GM21360 (cell line): ENCODE measurements at regions not wholly inside any gene's neighbourhood (a gene's known extent, or its start where the extent isn't known, plus 50 kb on each side); places are given as distances from the start of the nearest gene placed in this dataset.
"Not testable (repeated sequence)": the region's sequence is repeated elsewhere in the genome, so short reads cannot be mapped to it uniquely, and the experiment has no call there.

ENCODE experiments used
- ATAC-seq: cut with Tn5 transposase; IDR thresholded peaks from one replicate; pipeline ENCODE4 v1.9.1; 2021; ENCODE audit warnings: mild to moderate bottlenecking, moderate library complexity; ENCODE audit not compliant: unreplicated experiment

DNA sequence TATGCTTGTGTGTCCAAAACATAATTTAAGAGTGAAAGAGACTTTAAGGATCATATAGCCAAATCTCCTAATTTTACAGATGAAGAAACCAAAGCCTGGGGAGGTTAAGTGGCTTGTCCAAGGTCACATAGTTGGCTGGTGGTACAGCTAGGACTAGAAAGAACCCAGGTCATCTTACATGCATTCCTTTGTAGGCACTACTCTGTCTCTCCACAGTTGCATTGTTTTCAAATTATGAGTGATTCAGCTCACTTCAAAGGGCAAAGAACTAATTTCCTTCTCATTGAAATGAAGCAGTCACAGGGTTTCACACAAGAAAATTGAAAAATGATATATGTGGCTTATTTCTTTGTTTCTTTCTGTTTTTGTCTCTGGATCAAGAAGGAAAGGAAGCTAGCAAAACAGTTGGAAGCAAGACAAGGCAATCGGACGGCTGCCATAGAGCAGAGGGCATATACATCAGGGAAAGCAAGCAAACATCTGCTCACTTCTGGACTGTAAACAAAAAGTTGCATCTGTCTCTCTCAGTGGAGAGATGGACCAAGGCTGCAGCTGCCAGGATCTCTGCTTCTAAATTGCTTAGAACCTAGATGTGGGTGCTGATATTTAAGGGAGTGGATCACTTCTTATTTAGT, 107.5 kb upstream of the AMOT start:
- no peak for ATAC-seq

DNA sequence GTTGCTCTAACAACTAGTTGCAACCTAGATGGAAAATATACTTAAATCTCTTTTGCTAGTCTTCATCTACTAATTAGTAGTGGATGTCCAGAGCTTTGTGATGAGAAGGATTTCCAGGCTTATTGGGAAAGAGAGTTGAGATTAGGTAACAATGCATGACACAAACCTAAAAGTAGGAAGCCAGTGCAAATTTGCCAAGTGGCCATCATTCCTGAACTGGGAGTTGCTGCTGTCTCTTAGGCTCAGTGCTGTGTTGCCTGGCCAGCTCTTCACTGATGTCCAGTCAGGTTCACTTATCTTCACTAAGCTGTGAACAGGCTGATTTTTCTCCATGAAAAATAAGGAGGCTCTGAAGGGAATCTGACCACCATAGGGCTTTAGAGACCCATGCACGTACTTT, 105.6 kb upstream of the AMOT start:
- ATAC-seq = no peak

DNA sequence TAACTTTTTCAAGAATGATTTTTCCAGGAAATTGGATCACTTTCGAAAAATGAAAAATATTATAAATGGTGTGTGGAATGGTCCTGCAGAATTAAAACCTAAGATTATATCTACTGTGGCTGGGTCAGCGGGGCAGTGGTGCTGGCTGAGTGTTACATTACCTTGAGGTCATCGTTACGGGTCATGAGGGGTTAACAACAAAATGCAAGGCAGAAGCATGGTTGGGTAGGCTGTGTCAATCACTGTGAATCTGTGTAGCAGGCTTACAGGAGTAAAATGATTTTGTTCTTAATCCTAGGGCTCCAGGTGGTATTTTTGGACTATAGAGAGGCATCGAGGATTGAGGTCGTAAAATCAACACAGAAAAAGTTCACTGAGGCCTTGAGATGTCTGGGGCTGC, 105.2 kb upstream of the AMOT start:
- ATAC-seq = no peak

DNA sequence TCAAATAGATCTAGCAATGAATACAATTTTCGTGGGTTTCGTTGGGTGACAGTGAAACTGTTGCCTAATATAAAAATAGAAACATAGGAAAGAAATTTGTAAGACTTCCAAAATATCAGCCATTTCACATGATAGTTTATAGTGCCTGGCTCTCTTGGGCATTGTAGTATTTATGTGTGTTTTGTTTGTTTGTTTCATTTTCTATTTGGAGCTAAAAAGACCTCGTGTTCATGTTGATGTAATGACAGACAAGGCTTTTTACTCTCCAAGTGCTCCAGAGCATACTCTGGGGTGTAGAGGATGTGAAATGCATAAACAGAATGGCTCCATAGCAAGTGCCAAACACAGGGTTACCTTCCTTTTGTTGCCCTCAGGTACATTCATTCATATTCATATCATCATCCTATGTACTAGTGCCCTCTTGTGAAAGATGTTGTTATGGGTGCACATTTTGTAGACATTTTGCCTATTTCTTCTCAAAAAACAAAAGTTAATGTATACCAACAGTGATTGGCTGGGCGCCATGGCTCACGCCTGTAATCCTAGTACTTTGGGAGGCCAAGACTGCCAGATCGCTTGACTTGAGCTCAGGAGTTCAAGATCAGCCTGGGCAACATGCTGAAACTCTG, 100.7 kb upstream of the AMOT start:
- ATAC-seq = peak; percentile 83

DNA sequence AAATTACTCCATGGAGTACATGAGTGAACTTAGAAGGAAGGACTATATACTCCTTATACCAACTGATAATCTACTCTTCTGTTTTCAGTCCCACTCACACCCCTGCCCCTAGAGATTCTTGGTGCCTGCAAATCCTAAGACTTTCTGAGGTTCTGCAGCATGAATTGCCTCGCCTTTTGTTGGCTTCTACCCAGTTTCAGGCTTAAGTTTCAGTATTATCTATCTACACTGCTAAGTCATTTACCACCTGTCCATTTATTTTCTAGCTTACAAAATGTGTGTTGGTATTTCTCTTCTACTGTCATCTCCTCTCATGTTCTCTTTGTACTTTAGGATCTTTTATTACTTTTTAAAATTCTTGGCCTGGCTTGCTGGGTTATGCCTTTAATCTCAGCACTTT, 94.4 kb upstream of the AMOT start:
- ATAC-seq = no peak

DNA sequence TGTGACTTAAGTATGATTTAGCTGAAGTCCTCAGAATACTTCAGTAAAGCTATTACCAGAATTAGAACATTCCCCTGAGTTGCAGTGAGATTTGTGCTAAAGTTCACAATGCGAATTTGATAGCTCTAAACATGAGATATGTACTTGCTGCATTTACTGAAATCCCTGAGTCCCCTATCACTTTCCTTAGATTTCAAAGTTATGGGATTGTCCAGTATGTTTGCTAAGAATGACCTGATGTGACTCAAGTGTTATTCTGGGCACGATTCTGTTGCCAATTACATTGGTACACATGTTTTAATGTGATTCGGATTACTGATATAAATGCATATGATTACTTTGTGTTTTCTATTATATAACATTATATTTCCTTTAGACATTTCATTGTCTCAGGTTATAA, 91.3 kb upstream of the AMOT start:
- no peak for ATAC-seq

DNA sequence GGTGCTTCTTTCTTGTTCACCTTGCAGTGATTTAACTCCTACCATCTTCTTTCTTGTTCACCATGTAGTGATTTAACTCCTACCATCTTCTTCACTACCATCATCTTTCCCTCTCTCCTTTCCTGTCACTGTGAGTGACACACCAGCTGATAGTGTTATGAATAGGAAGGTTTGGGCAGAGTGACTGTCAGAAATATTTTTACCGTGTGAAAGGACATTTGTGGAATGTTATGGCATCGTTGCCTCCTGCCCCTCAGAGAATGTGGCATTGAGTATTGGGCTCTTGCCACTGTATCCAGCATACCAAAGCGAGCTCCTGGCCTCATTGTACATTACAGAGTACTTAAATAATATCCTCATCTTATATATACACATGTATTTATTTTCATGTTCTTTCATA, 90.8 kb upstream of the AMOT start:
- no peak for ATAC-seq

DNA sequence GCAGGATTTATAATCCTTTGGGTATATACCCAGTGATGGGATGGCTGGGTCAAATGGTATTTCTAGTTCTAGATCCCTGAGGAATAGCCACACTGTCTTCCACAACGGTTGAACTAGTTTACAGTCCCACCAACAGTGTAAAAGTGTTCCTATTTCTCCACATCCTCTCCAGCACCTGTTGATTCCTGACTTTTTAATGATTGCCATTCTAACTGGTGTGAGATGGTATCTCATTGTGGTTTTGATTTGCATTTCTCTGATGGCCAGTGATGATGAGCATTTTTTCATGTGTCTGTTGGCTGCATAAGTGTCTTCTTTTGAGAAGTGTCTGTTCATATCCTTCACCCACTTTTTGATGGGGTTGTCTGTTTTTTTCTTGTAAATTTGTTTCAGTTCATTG, 82.8 kb upstream of the AMOT start:
- ATAC-seq = not testable (repeated sequence)

DNA sequence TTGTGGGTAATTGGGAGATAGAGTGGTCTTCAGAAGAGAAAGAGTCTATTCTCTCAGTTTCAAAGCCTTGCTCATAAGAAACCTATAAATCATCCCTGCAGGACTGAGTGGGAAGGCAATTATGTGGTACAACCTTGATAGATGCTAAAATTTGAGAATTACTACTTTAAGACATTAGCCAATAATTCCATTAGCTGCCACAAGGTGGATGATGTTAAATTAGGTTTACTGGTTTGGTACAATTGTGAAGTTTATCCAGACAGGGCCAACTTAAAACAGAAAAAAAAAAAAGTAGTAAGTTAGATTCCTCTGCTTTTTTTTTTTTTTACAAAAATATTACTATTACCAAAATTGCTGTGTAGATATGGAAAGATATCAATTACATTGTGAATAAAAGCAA, 73.2 kb upstream of the AMOT start:
- no peak for ATAC-seq

DNA sequence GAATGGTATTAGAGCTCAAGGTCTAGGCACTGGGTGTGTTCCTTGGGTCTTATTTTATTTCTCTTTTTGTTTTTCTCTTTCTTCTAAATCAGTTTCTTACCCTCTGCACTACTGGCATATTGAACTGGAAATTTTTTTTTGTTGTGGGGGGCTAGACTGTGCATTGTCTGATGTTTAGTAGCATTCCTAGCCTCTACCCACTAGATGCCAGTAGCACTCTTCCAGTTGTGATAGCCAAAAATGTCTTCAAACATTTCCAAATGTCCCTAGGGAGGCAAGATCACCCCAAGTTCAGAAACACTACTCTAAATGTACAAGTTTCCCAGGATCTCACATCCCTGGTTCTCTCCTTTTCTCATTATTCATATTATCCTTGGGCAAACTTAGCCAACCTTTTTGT, 69.8 kb upstream of the AMOT start:
- no peak for ATAC-seq

DNA sequence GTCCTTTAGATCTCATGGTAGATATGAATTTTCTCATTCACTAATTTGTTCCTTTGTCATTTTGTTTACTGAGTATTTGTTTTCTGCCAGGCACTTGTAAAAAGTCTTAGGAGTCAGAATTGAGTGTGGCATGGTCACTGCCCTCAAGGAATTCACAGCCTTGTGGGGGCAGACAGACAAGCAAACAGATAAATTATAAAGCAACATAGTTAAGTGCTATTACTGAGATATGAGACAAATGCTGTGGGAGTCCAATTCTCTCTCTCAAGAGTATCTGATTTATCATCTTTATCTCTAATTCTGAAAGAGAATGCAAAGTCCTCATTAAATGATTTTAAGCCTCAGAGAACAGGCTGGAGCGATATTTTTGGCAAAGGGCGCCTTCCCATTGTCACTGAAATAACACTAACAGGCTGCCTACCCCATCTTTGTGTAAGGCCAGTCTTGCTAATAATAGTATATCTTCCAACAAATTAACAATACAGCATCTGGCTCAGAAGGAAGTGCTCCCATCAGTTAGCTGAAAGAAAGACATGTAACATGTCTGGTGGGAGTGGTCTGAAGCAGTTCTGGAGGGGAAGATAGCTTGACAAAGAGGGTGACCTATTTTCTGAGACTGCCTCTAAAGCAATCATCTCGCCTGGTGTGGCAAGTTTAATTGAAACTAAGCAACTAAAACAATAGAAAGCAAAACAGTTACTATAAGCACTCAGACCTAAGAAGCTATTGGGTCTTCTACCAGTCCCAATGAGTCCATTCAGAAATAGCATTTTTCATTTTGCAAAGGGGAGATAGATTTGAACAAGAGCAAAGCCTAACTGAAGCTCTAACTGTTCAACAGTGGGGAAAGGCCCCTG, 61.5 kb upstream of the AMOT start:
- ATAC-seq = no peak

DNA sequence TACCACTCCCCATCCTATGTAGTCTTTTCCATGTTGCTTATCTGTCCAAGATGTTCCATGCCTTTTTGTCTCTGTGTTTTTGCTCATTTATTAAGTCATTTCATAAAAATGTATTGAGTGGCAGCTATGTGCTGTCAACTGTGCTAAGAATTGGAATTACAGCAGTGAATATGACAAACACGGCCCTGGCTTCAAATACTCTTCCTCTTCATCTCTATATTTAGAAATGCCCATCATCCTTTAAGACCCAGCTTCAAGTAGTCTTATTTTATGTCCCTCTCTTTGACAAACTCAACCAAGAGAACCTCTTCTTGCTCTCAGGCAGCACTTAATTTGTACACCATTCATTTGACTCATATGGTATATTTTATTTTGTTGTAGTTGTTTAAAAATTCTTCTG, 55.4 kb upstream of the AMOT start:
- no peak for ATAC-seq
